B cell (primary cell): ENCODE measurements at regions not wholly inside any gene's neighbourhood (a gene's known extent, or its start where the extent isn't known, plus 50 kb on each side); places are given as distances from the start of the nearest gene placed in this dataset.

Source experiments
- ATAC-seq: fragments of 200-7000 bp; cut with Tn5 transposase; one replicate; pipeline ENCODE4 v1.10.0; 2021; ENCODE audit warnings: low read depth, mild to moderate bottlenecking, moderate number of reproducible peaks, moderate library complexity
- CTCF ChIA-PET: fragments of 350-600 bp; sonication (Branson Sonifier 250); formaldehyde crosslinking; loops from one replicate; lab custom pipeline; 2021; ENCODE audit warnings: antibody characterized with exemption, inconsistent platforms; lab: Charles Lee
- POLR2A ChIA-PET: fragments of 350-600 bp; sonication (Branson Sonifier 250); formaldehyde crosslinking; loops from one replicate; lab custom pipeline; 2021; ENCODE audit warnings: antibody characterized with exemption; lab: Charles Lee
- DNase-seq: peaks from one replicate; pipeline ENCODE4 v3.0.0; 2013
- H2AFZ ChIP-seq: 2 replicates; pipeline ENCODE4 v1.6.1; 2012; ENCODE audit warnings: mild to moderate bottlenecking, low read depth, low read length; ENCODE audit not compliant: insufficient read depth, poor library complexity, severe bottlenecking
- H3K27ac ChIP-seq, 2 donors: 1 replicate in 1 of 2; 2 replicates in 1 of 2; pipeline ENCODE4 v1.5.1; 2012 to 2013; ENCODE audit warnings: low read length in 2 of 2, mild to moderate bottlenecking in 2 of 2, moderate library complexity in 1 of 2
- H3K27me3 ChIP-seq, 4 experiments: fragments of 200-600 bp in 1 of 4; sonication (generic) in 1 of 4; replicated peaks in 1 of 4; 1 replicate in 2 of 4; 2 replicates in 2 of 4; pipeline versions ENCODE4 v1.6.1 to v1.7.0; 2013 to 2016; ENCODE audit warnings: low read length in 3 of 4, mild to moderate bottlenecking in 2 of 4, mixed read lengths in 1 of 4, moderate library complexity in 1 of 4; ENCODE audit not compliant: insufficient read depth in 4 of 4, control insufficient read depth in 3 of 4; ENCODE audit errors: control extremely low read depth in 1 of 4
- H3K36me3 ChIP-seq, 2 experiments: replicated peaks in 1 of 2; 1 replicate in 1 of 2; 2 replicates in 1 of 2; pipeline versions ENCODE4 v1.6.1 to v1.7.1; 2013; ENCODE audit warnings: low read length in 1 of 2; ENCODE audit not compliant: insufficient read depth in 2 of 2, control insufficient read depth in 1 of 2; ENCODE audit errors: control extremely low read depth in 1 of 2, extremely low read depth in 1 of 2
- H3K4me1 ChIP-seq, 2 donors: fragments of 200-600 bp in 1 of 2; sonication (generic) in 1 of 2; 1 replicate in 1 of 2; 2 replicates in 1 of 2; pipeline versions ENCODE4 v1.5.1 to v1.6.1; 2013 to 2017; ENCODE audit warnings: low read length in 2 of 2; ENCODE audit not compliant: control insufficient read depth in 2 of 2, insufficient read depth in 2 of 2
- H3K4me2 ChIP-seq: replicated peaks from 2 replicates; pipeline ENCODE3; 2012; ENCODE audit warnings: mild to moderate bottlenecking, low read depth, low read length; ENCODE audit not compliant: poor library complexity, severe bottlenecking
- H3K4me3 ChIP-seq, 5 experiments: fragments of 200-600 bp in 1 of 5; sonication (generic) in 1 of 5; 1 replicate in 3 of 5; 2 replicates in 2 of 5; pipeline versions ENCODE4 v1.5.1 to v1.7.0; 2011 to 2016; ENCODE audit warnings: low read length in 4 of 5, mild to moderate bottlenecking in 4 of 5, low read depth in 2 of 5, control low read depth in 1 of 5, moderate library complexity in 1 of 5; ENCODE audit not compliant: insufficient read depth in 1 of 5; ENCODE audit errors: control extremely low read depth in 1 of 5, extremely low read depth in 1 of 5
- H3K79me2 ChIP-seq: fragments of 200-600 bp; sonication (generic); one replicate; pipeline ENCODE4 v1.6.0; 2016; ENCODE audit warnings: low read length; ENCODE audit not compliant: control insufficient read depth, insufficient read depth
- H3K9ac ChIP-seq: fragments of 200-600 bp; sonication (generic); 2 replicates; pipeline ENCODE4 v1.6.1; 2017; ENCODE audit warnings: mild to moderate bottlenecking, low read length, moderate library complexity
- H3K9me3 ChIP-seq, 3 donors: one replicate each; pipeline versions ENCODE4 v1.6.1 to v1.7.1; 2013; ENCODE audit warnings: low read length in 2 of 3; ENCODE audit not compliant: control insufficient read depth in 2 of 3, insufficient read depth in 1 of 3; ENCODE audit errors: control extremely low read depth in 1 of 3
- H4K20me1 ChIP-seq: 2 replicates; pipeline ENCODE4 v1.6.0; 2012; ENCODE audit warnings: mild to moderate bottlenecking, low read length; ENCODE audit not compliant: insufficient read depth, control insufficient read depth, poor library complexity, severe bottlenecking
- H3K27ac Mint-ChIP-seq: one replicate; pipeline ENCODE4 v1.8.0; 2021; ENCODE audit warnings: mixed read lengths
- H3K27me3 Mint-ChIP-seq: one replicate; pipeline ENCODE4 v1.8.0; 2021; ENCODE audit warnings: mixed read lengths
- H3K4me1 Mint-ChIP-seq: one replicate; pipeline ENCODE4 v1.8.0; 2021; ENCODE audit warnings: mixed read lengths
- H3K4me3 Mint-ChIP-seq: one replicate; pipeline ENCODE4 v1.8.0; 2021; ENCODE audit warnings: mixed read lengths
- H3K9me3 Mint-ChIP-seq: one replicate; pipeline ENCODE4 v1.8.0; 2022; ENCODE audit warnings: mixed read lengths; ENCODE audit not compliant: insufficient read depth
- CTCF ChIP-seq: fragments of 200-600 bp; IDR thresholded peaks from one replicate; pipeline ENCODE4 v1.8.0; 2022; ENCODE audit warnings: antibody characterized with exemption, mild to moderate bottlenecking
- EZH2 ChIP-seq: IDR thresholded peaks from 2 replicates; pipeline ENCODE4 v1.6.1; 2012; ENCODE audit warnings: borderline replicate concordance, low read depth, mild to moderate bottlenecking, moderate library complexity, low read length; ENCODE audit not compliant: insufficient read depth, poor library complexity, severe bottlenecking
- WGBS: methylation state at CpG from one replicate; pipeline ENCODE4 v1.1.5; 2013; ENCODE audit warnings: missing lambda C conversion rate; ENCODE audit not compliant: insufficient coverage; 5-methylcytosine and 5-hydroxymethylcytosine counted together
- intact Hi-C: fragments of 100-400 bp; cut with micrococcal nuclease; formaldehyde crosslinking; loops from one replicate; pipeline ENCODE4 v1.10.0; 2022

- Histone ChIP-seq H4K20me1 (no peaks in the 10 kb centered on the region), H3K27ac (no peak overlapping the region), H3K4me1 (no peaks in the 10 kb centered on the region), H3K27me3 (no peaks in the 10 kb centered on the region), H3K9ac (no peak overlapping the region), H3K4me3 (no peak overlapping the region), H3K9me3 (peaks cover 0 to 1% (median 0%) of the 10 kb centered on the region in 3 donors), H3K36me3 (no peaks in the 10 kb centered on the region), H3K79me2 (no peaks in the 10 kb centered on the region), H3K4me2 (no peak overlapping the region), H2AFZ (no peak overlapping the region)
- Mint-ChIP-seq H3K27me3 (peaks cover 26% of the 10 kb centered on the region), H3K4me1 (no peaks in the 10 kb centered on the region), H3K9me3 (no peaks in the 10 kb centered on the region), H3K27ac (no peak overlapping the region), H3K4me3 (no peak overlapping the region)
- intact Hi-C loops: no loop called here
- ChIA-PET CTCF (interaction anchor here (1.1 kb wide), 1 partner anchor 15 kb away, joined by 3 read pairs; no protein-coding TSS in a partner anchor), POLR2A (no interaction called here)
- no peak for TF ChIP-seq CTCF
- no peak for TF ChIP-seq EZH2
- ATAC-seq (no peak), DNase-seq (no peak)
- no CpG with 5 or more reads among the region's 4 CpGs for WGBS
These were observed 147.6 kb downstream of the SP3 start for GRCh38 chr2:173817582-173817981.

- Histone ChIP-seq H3K4me1 (no peaks in the 10 kb centered on the region), H3K4me2 (no peak overlapping the region), H2AFZ (no peak overlapping the region), H3K27me3 (no peaks in the 10 kb centered on the region), H4K20me1 (no peaks in the 10 kb centered on the region), H3K4me3 (no peak overlapping the region), H3K27ac (no peak overlapping the region), H3K36me3 (no peaks in the 10 kb centered on the region), H3K9me3 (peaks cover 0 to 1% (median 0%) of the 10 kb centered on the region in 3 donors), H3K79me2 (no peaks in the 10 kb centered on the region), H3K9ac (no peak overlapping the region)
- Mint-ChIP-seq H3K27me3 (peaks cover 28% of the 10 kb centered on the region), H3K4me3 (no peak overlapping the region), H3K27ac (no peak overlapping the region), H3K4me1 (no peaks in the 10 kb centered on the region), H3K9me3 (no peaks in the 10 kb centered on the region)
- POLR2A ChIA-PET: no interaction called here
- DNase-seq: no peak
- no peak for TF ChIP-seq EZH2
- no peak for ATAC-seq
- CTCF ChIA-PET: interaction anchor here (1.1 kb wide), 1 partner anchor 16 kb away, joined by 3 read pairs; no protein-coding TSS in a partner anchor
- intact Hi-C loops: no loop called here
- whole genome bisulfite sequencing: 91% methylated on average over 4 of the region's 4 CpGs
These were observed 146.9 kb downstream of the SP3 start for GRCh38 chr2:173818285-173818684.
